SK-N-SH treated with all-trans-retinoic acid at 6 μM for 48 hours (cell line): ENCODE measurements at regions not wholly inside any gene's neighbourhood (a gene's known extent, or its start where the extent isn't known, plus 50 kb on each side); places are given as distances from the start of the nearest gene placed in this dataset.

Source experiments
- BACH2 ChIP-seq: fragments of 250-450 bp; sonication (Bioruptor Pico); IDR thresholded peaks from 2 replicates; pipeline ENCODE4 v1.9.0; 2021; ENCODE audit warnings: mild to moderate bottlenecking, borderline replicate concordance
- CSDC2 ChIP-seq: fragments of 250-450 bp; sonication (Bioruptor Pico); IDR thresholded peaks from 2 replicates; pipeline ENCODE4 v1.5.0; 2020; ENCODE audit warnings: mild to moderate bottlenecking, moderate library complexity
- ESRRG ChIP-seq: fragments of 250-450 bp; sonication (Bioruptor Pico); IDR thresholded peaks from 2 replicates; pipeline ENCODE4 v1.6.1; 2021; ENCODE audit warnings: mild to moderate bottlenecking
- ISL1 ChIP-seq: fragments of 250-450 bp; sonication (Bioruptor Pico); IDR thresholded peaks from 2 replicates; pipeline ENCODE4 v2.1.2; 2022; ENCODE audit warnings: mild to moderate bottlenecking, moderate library complexity
- PATZ1 ChIP-seq: fragments of 250-450 bp; sonication (Bioruptor Pico); IDR thresholded peaks from 2 replicates; pipeline ENCODE4 v1.8.0; 2020; ENCODE audit warnings: mild to moderate bottlenecking, moderate library complexity, borderline replicate concordance
- PPARA ChIP-seq: fragments of 250-450 bp; sonication (Bioruptor Pico); IDR thresholded peaks from 2 replicates; pipeline ENCODE4 v1.5.0; 2020; ENCODE audit warnings: mild to moderate bottlenecking, borderline replicate concordance
- RARB ChIP-seq: fragments of 250-450 bp; sonication (Bioruptor Pico); IDR thresholded peaks from 2 replicates; pipeline ENCODE4 v1.8.0; 2021; ENCODE audit warnings: mild to moderate bottlenecking, moderate library complexity
- TOX ChIP-seq: fragments of 250-450 bp; sonication (Bioruptor Pico); IDR thresholded peaks from 2 replicates; pipeline ENCODE4 v1.8.0; 2021; ENCODE audit warnings: mild to moderate bottlenecking, moderate library complexity, borderline replicate concordance
- ZC3H10 ChIP-seq: fragments of 250-450 bp; sonication (Bioruptor Pico); IDR thresholded peaks from 2 replicates; pipeline ENCODE4 v1.5.1; 2021; ENCODE audit warnings: mild to moderate bottlenecking, moderate library complexity
- ZFP30 ChIP-seq: fragments of 450-650 bp; formaldehyde crosslinking; IDR thresholded peaks from 2 replicates; pipeline ENCODE4 v1.5.0; 2022; ENCODE audit warnings: mild to moderate bottlenecking, moderate library complexity
- ZNF8 ChIP-seq: fragments of 450-650 bp; formaldehyde crosslinking; IDR thresholded peaks from 2 replicates; pipeline ENCODE4 v1.5.0; 2020; ENCODE audit warnings: mild to moderate bottlenecking, moderate library complexity

- TF ChIP-seq PATZ1 (CRISPR knock-in tag) (no peak), BACH2 (CRISPR knock-in tag) (no peak), RARB (CRISPR knock-in tag) (no peak), TOX (CRISPR knock-in tag) (no peak), ZC3H10 (CRISPR knock-in tag) (no peak), PPARA (CRISPR knock-in tag) (no peak), ZNF8 (CRISPR knock-in tag) (no peak), ISL1 (no peak; the same call in 1 of the 2 replicates), ESRRG (CRISPR knock-in tag) (no peak), CSDC2 (no peak), ZFP30 (no peak)
These were observed 166.1 kb upstream of the KITLG start for GRCh38 chr12:88746386-88746785.
